ENCODE measurements at regions not wholly inside any gene's neighbourhood (a gene's known extent, or its start where the extent isn't known, plus 50 kb on each side); places are given as distances from the start of the nearest gene placed in this dataset.

GRCh38 chr22:47233316-47234243, 471.1 kb downstream of the TBC1D22A start:
- TF ChIP-seq CTCF (IDR thresholded peaks at IDR 0.05; ENCODE audit: low read length) (no peak), EZH2 (optimal IDR thresholded peaks at IDR 0.05; ENCODE audit: low read depth, low read length) (no peak)

Data from MM.1S (cell line).